Activated CD4-positive, alpha-beta memory T cell treated with anti-CD3 and anti-CD28 coated beads for 36 hours (primary cell): ENCODE measurements at regions not wholly inside any gene's neighbourhood (a gene's known extent, or its start where the extent isn't known, plus 50 kb on each side); places are given as distances from the start of the nearest gene placed in this dataset.

ENCODE experiments used
- CTCF ChIA-PET: fragments of 350-600 bp; sonication (Branson Sonifier 250); formaldehyde crosslinking; loops from one replicate; lab custom pipeline; 2021; ENCODE audit warnings: antibody characterized with exemption, inconsistent platforms; lab: Charles Lee
- POLR2A ChIA-PET: fragments of 350-600 bp; sonication (Branson Sonifier 250); formaldehyde crosslinking; loops from one replicate; lab custom pipeline; 2021; ENCODE audit warnings: antibody characterized with exemption; lab: Charles Lee
- DNase-seq: peaks from one replicate; pipeline ENCODE4 v3.0.0-alpha.2; 2020
- H3K27ac Mint-ChIP-seq: one replicate; pipeline ENCODE4 v1.8.0; 2021; ENCODE audit warnings: mixed read lengths
- H3K27me3 Mint-ChIP-seq: one replicate; pipeline ENCODE4 v1.8.0; 2021; ENCODE audit warnings: mixed read lengths
- H3K36me3 Mint-ChIP-seq: one replicate; pipeline ENCODE4 v1.8.0; 2021; ENCODE audit warnings: mixed read lengths
- H3K4me1 Mint-ChIP-seq: one replicate; pipeline ENCODE4 v1.8.0; 2021; ENCODE audit warnings: low read depth, mixed read lengths
- H3K4me3 Mint-ChIP-seq: one replicate; pipeline ENCODE4 v1.8.0; 2021; ENCODE audit warnings: mild to moderate bottlenecking, mixed read lengths
- H3K9me3 Mint-ChIP-seq: one replicate; pipeline ENCODE4 v1.8.0; 2021; ENCODE audit warnings: mixed read lengths
- intact Hi-C: fragments of 100-400 bp; cut with micrococcal nuclease; formaldehyde crosslinking; loops from one replicate; pipeline ENCODE4 v1.15.1; 2023

- ChIA-PET POLR2A (no interaction called here), CTCF (no interaction called here)
- Mint-ChIP-seq H3K4me3 (no peak overlapping the region), H3K27me3 (peaks cover 13% of the 10 kb centered on the region), H3K9me3 (no peaks in the 10 kb centered on the region), H3K4me1 (no peaks in the 10 kb centered on the region), H3K36me3 (no peaks in the 10 kb centered on the region), H3K27ac (no peak overlapping the region)
- intact Hi-C loops: no loop called here
- DNase-seq: no peak
These were observed 121.9 kb upstream of the AKR1E2 start for GRCh38 chr10:4704034-4704545.

GRCh38 chr10:4701016-4701415 lies 125.0 kb upstream of the AKR1E2 start:
- Mint-ChIP-seq H3K4me1 (no peaks in the 10 kb centered on the region), H3K27ac (no peak overlapping the region), H3K27me3 (peaks cover 7% of the 10 kb centered on the region), H3K4me3 (no peak overlapping the region), H3K36me3 (no peaks in the 10 kb centered on the region), H3K9me3 (no peaks in the 10 kb centered on the region)
- DNase-seq: no peak
- ChIA-PET POLR2A (no interaction called here), CTCF (no interaction called here)
- intact Hi-C loops: no loop called here

- H3K4me3 Mint-ChIP-seq: no peak overlapping the region
- no peak overlapping the region for H3K27ac Mint-ChIP-seq
- intact Hi-C loops: no loop called here
- H3K4me1 Mint-ChIP-seq: no peaks in the 10 kb centered on the region
- no peaks in the 10 kb centered on the region for H3K36me3 Mint-ChIP-seq
- DNase-seq: no peak
- CTCF ChIA-PET: no interaction called here
- peaks cover 5% of the 10 kb centered on the region for H3K27me3 Mint-ChIP-seq
- H3K9me3 Mint-ChIP-seq: no peaks in the 10 kb centered on the region
- POLR2A ChIA-PET: no interaction called here
These were observed 125.9 kb upstream of the AKR1E2 start for GRCh38 chr10:4699950-4700730.

- Mint-ChIP-seq H3K9me3 (no peaks in the 10 kb centered on the region), H3K4me1 (no peaks in the 10 kb centered on the region), H3K4me3 (no peak overlapping the region), H3K27me3 (peaks cover 5% of the 10 kb centered on the region), H3K36me3 (no peaks in the 10 kb centered on the region), H3K27ac (no peak overlapping the region)
- intact Hi-C loops: no loop called here
- POLR2A ChIA-PET: no interaction called here
- no peak for DNase-seq
- CTCF ChIA-PET: no interaction called here
These were observed 127.9 kb upstream of the AKR1E2 start for GRCh38 chr10:4698075-4698474.

- H3K27ac Mint-ChIP-seq: no peak overlapping the region
- no peaks in the 10 kb centered on the region for H3K4me1 Mint-ChIP-seq
- no peaks in the 10 kb centered on the region for H3K9me3 Mint-ChIP-seq
- intact Hi-C loops: no loop called here
- CTCF ChIA-PET: no interaction called here
- no peak overlapping the region for H3K4me3 Mint-ChIP-seq
- peaks cover 5% of the 10 kb centered on the region for H3K27me3 Mint-ChIP-seq
- no peak for DNase-seq
- POLR2A ChIA-PET: no interaction called here
- no peaks in the 10 kb centered on the region for H3K36me3 Mint-ChIP-seq
These were observed 129.8 kb upstream of the AKR1E2 start for GRCh38 chr10:4696186-4696585.

- Mint-ChIP-seq H3K4me1 (no peaks in the 10 kb centered on the region), H3K27me3 (peaks cover 5% of the 10 kb centered on the region), H3K9me3 (no peaks in the 10 kb centered on the region), H3K36me3 (no peaks in the 10 kb centered on the region), H3K4me3 (no peak overlapping the region), H3K27ac (no peak overlapping the region)
- intact Hi-C loops: no loop called here
- ChIA-PET CTCF (no interaction called here), POLR2A (no interaction called here)
- no peak for DNase-seq
These were observed 132.0 kb upstream of the AKR1E2 start for GRCh38 chr10:4693967-4694366.

GRCh38 chr10:4692206-4692605 lies 133.8 kb upstream of the AKR1E2 start:
- H3K27ac Mint-ChIP-seq: no peak overlapping the region
- no peak overlapping the region for H3K4me3 Mint-ChIP-seq
- H3K36me3 Mint-ChIP-seq: no peaks in the 10 kb centered on the region
- peaks cover 5% of the 10 kb centered on the region for H3K27me3 Mint-ChIP-seq
- intact Hi-C loops: no loop called here
- no peaks in the 10 kb centered on the region for H3K9me3 Mint-ChIP-seq
- DNase-seq: no peak
- POLR2A ChIA-PET: interaction anchor here (0.7 kb wide), 1 partner anchor 173 kb away, joined by 3 read pairs; no protein-coding TSS in a partner anchor
- CTCF ChIA-PET: no interaction called here
- peaks cover 15% of the 10 kb centered on the region for H3K4me1 Mint-ChIP-seq

GRCh38 chr10:4691776-4692175 lies 134.2 kb upstream of the AKR1E2 start:
- POLR2A ChIA-PET: interaction anchor here (0.7 kb wide), 1 partner anchor 173 kb away, joined by 3 read pairs; no protein-coding TSS in a partner anchor
- H3K27me3 Mint-ChIP-seq: peaks cover under 1% of the 10 kb centered on the region
- intact Hi-C loops: no loop called here
- no peaks in the 10 kb centered on the region for H3K9me3 Mint-ChIP-seq
- H3K36me3 Mint-ChIP-seq: no peaks in the 10 kb centered on the region
- H3K4me3 Mint-ChIP-seq: no peak overlapping the region
- CTCF ChIA-PET: no interaction called here
- peaks cover 18% of the 10 kb centered on the region for H3K4me1 Mint-ChIP-seq
- DNase-seq: no peak
- H3K27ac Mint-ChIP-seq: no peak overlapping the region

GRCh38 chr10:4691301-4691700 lies 134.7 kb upstream of the AKR1E2 start:
- intact Hi-C loops: no loop called here
- H3K4me1 Mint-ChIP-seq: peaks cover 23% of the 10 kb centered on the region
- CTCF ChIA-PET: no interaction called here
- no peak overlapping the region for H3K4me3 Mint-ChIP-seq
- no peak overlapping the region for H3K27ac Mint-ChIP-seq
- POLR2A ChIA-PET: interaction anchor here (0.7 kb wide), 1 partner anchor 172 kb away, joined by 3 read pairs; no protein-coding TSS in a partner anchor
- H3K36me3 Mint-ChIP-seq: no peaks in the 10 kb centered on the region
- no peak for DNase-seq
- no peaks in the 10 kb centered on the region for H3K9me3 Mint-ChIP-seq
- H3K27me3 Mint-ChIP-seq: no peaks in the 10 kb centered on the region

- peaks cover 36% of the 10 kb centered on the region for H3K4me1 Mint-ChIP-seq
- ChIA-PET POLR2A (interaction anchor here (1.3 kb wide), 1 partner anchor 36 kb away, joined by 3 read pairs; no protein-coding TSS in a partner anchor), CTCF (interaction anchor here (0.6 kb wide), 1 partner anchor 1495 kb away, joined by 3 read pairs; no protein-coding TSS in a partner anchor)
- no peaks in the 10 kb centered on the region for H3K9me3 Mint-ChIP-seq
- H3K27ac Mint-ChIP-seq: no peak overlapping the region
- no peaks in the 10 kb centered on the region for H3K27me3 Mint-ChIP-seq
- DNase-seq: no peak
- no peak overlapping the region for H3K4me3 Mint-ChIP-seq
- H3K36me3 Mint-ChIP-seq: no peaks in the 10 kb centered on the region
- intact Hi-C loops: no loop called here
These were observed 137.4 kb upstream of the AKR1E2 start for GRCh38 chr10:4688601-4689000.

- ChIA-PET CTCF (interaction anchor here (0.6 kb wide), 1 partner anchor 1495 kb away, joined by 3 read pairs; no protein-coding TSS in a partner anchor), POLR2A (interaction anchor here (1.3 kb wide), 1 partner anchor 36 kb away, joined by 3 read pairs; no protein-coding TSS in a partner anchor)
- Mint-ChIP-seq H3K36me3 (no peaks in the 10 kb centered on the region), H3K9me3 (no peaks in the 10 kb centered on the region), H3K4me1 (peaks cover 36% of the 10 kb centered on the region), H3K4me3 (no peak overlapping the region), H3K27me3 (no peaks in the 10 kb centered on the region), H3K27ac (no peak overlapping the region)
- no peak for DNase-seq
- intact Hi-C loops: no loop called here
These were observed 137.8 kb upstream of the AKR1E2 start for GRCh38 chr10:4688168-4688567.

GRCh38 chr10:4687397-4687796 lies 138.6 kb upstream of the AKR1E2 start:
- ChIA-PET POLR2A (interaction anchor here (1.1 to 1.3 kb wide), 2 partner anchors 8 to 35 kb away, joined by 3 read pairs; no protein-coding TSS in a partner anchor), CTCF (no interaction called here)
- DNase-seq: no peak
- no peak overlapping the region for H3K27ac Mint-ChIP-seq
- H3K36me3 Mint-ChIP-seq: no peaks in the 10 kb centered on the region
- no peaks in the 10 kb centered on the region for H3K27me3 Mint-ChIP-seq
- peaks cover 36% of the 10 kb centered on the region for H3K4me1 Mint-ChIP-seq
- intact Hi-C loops: no loop called here
- no peaks in the 10 kb centered on the region for H3K9me3 Mint-ChIP-seq
- no peak overlapping the region for H3K4me3 Mint-ChIP-seq
